ENCODE measurements at regions not wholly inside any gene's neighbourhood (a gene's known extent, or its start where the extent isn't known, plus 50 kb on each side); places are given as distances from the start of the nearest gene placed in this dataset.

DNA sequence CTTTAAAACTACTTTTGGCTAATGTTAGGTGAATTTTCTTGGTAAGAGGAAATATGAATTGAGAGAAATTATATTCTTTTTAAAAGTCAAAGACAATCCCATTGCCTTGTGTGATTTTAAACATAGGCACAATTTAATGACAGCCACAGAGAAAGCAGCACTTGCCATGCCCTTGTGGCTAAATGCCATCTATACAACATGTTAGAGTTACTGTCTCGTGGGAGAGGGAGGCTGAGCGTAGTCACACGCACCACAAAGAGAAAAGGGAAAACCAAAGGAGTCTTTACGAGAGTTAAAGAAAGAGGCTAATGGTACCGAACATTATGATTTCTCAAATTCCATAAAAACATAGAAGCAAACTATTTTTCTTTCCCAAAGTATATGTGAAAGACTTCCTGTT is 537.9 kb downstream of the PTPRC start:
- H3K36me3 ChIP-seq (ENCODE audit: insufficient read depth, low read length), result no peaks in the 10 kb centered on the region
- H3K9me2 ChIP-seq (ENCODE audit: low read depth, low read length), result no peaks in the 10 kb centered on the region
- 0 out of 2 replicates have a peak overlapping the region, but pooled peaks have one; percentile 43 for H2AFZ ChIP-seq (ENCODE audit: low read length)
- no peaks in the 10 kb centered on the region for H4K20me1 ChIP-seq (ENCODE audit: insufficient read depth, low read length)
- no peak for TF ChIP-seq EZH2 (IDR thresholded peaks at IDR 0.05; ENCODE audit: borderline replicate concordance, low read length)
- TF ChIP-seq, protein P1, sequence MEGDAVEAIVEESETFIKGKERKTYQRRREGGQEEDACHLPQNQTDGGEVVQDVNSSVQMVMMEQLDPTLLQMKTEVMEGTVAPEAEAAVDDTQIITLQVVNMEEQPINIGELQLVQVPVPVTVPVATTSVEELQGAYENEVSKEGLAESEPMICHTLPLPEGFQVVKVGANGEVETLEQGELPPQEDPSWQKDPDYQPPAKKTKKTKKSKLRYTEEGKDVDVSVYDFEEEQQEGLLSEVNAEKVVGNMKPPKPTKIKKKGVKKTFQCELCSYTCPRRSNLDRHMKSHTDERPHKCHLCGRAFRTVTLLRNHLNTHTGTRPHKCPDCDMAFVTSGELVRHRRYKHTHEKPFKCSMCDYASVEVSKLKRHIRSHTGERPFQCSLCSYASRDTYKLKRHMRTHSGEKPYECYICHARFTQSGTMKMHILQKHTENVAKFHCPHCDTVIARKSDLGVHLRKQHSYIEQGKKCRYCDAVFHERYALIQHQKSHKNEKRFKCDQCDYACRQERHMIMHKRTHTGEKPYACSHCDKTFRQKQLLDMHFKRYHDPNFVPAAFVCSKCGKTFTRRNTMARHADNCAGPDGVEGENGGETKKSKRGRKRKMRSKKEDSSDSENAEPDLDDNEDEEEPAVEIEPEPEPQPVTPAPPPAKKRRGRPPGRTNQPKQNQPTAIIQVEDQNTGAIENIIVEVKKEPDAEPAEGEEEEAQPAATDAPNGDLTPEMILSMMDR (IDR thresholded peaks at IDR 0.05; ENCODE audit: low read length), result no peak
- H3K27ac ChIP-seq (ENCODE audit: low read depth, low read length, poor library complexity, severe bottlenecking), result no peak overlapping the region
- H3K4me3 ChIP-seq (ENCODE audit: low read depth, low read length, poor library complexity, severe bottlenecking), result no peak overlapping the region
- H3K4me1 ChIP-seq (ENCODE audit: insufficient read depth, low read length, severe bottlenecking), result peaks cover 36% of the 10 kb centered on the region
- no peaks in the 10 kb centered on the region for H3K27me3 ChIP-seq (ENCODE audit: insufficient read depth, low read length)
- no peaks in the 10 kb centered on the region for H3K9me3 ChIP-seq (ENCODE audit: low read length)
- H3K79me2 ChIP-seq (ENCODE audit: insufficient read depth, low read length), result no peaks in the 10 kb centered on the region
- no peak overlapping the region for H3K9ac ChIP-seq (ENCODE audit: low read length)
- no peak overlapping the region for H3K4me2 ChIP-seq (ENCODE audit: low read length)
- H3F3A ChIP-seq (ENCODE audit: insufficient read depth, low read length), result no peaks in the 10 kb centered on the region

DNA sequence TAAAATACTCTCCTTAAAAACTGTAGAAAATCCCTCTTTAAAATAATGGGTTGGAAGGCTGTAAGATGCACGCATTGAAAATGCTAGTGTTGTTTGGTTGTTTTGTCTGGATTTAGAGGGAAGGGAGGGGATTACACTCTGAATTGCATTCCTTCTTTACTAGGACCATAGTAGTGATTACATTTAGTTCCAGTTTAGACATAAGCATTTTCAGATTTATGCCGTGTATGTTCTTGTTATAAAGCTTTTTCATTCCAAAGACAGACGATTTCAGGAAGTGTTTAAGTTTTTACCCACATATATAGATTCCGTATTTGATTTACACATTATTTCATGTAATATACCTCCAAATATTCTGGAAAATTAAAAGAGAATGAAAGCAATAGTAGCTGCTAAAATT is 538.4 kb downstream of the PTPRC start:
- Histone ChIP-seq H3K27ac (ENCODE audit: low read depth, low read length, poor library complexity, severe bottlenecking) (no peak overlapping the region), H3K9ac (ENCODE audit: low read length) (no peak overlapping the region), H3K9me2 (ENCODE audit: low read depth, low read length) (no peaks in the 10 kb centered on the region), H3K4me1 (ENCODE audit: insufficient read depth, low read length, severe bottlenecking) (peaks cover 41% of the 10 kb centered on the region), H3K4me2 (ENCODE audit: low read length) (no peak overlapping the region), H3K79me2 (ENCODE audit: insufficient read depth, low read length) (no peaks in the 10 kb centered on the region), H2AFZ (ENCODE audit: low read length) (no peak overlapping the region), H4K20me1 (ENCODE audit: insufficient read depth, low read length) (no peaks in the 10 kb centered on the region), H3K9me3 (ENCODE audit: low read length) (no peaks in the 10 kb centered on the region), H3K27me3 (ENCODE audit: insufficient read depth, low read length) (no peaks in the 10 kb centered on the region), H3F3A (ENCODE audit: insufficient read depth, low read length) (no peaks in the 10 kb centered on the region), H3K36me3 (ENCODE audit: insufficient read depth, low read length) (no peaks in the 10 kb centered on the region), H3K4me3 (ENCODE audit: low read depth, low read length, poor library complexity, severe bottlenecking) (no peak overlapping the region)
- TF ChIP-seq EZH2 (IDR thresholded peaks at IDR 0.05; ENCODE audit: borderline replicate concordance, low read length), result no peak
- TF ChIP-seq, protein P1 (IDR thresholded peaks at IDR 0.05; ENCODE audit: low read length), result no peak

- Histone ChIP-seq H3K4me1 (ENCODE audit: insufficient read depth, low read length, severe bottlenecking) (peaks cover 39% of the 10 kb centered on the region), H3K79me2 (ENCODE audit: insufficient read depth, low read length) (no peaks in the 10 kb centered on the region), H3K9ac (ENCODE audit: low read length) (no peak overlapping the region), H3K4me3 (ENCODE audit: low read depth, low read length, poor library complexity, severe bottlenecking) (no peak overlapping the region), H3K36me3 (ENCODE audit: insufficient read depth, low read length) (no peaks in the 10 kb centered on the region), H3F3A (ENCODE audit: insufficient read depth, low read length) (no peaks in the 10 kb centered on the region), H3K9me2 (ENCODE audit: low read depth, low read length) (no peaks in the 10 kb centered on the region), H3K9me3 (ENCODE audit: low read length) (no peaks in the 10 kb centered on the region), H4K20me1 (ENCODE audit: insufficient read depth, low read length) (no peaks in the 10 kb centered on the region), H2AFZ (ENCODE audit: low read length) (peak overlapping the region; percentile 20; the same call in 1 of the 2 replicates), H3K27me3 (ENCODE audit: insufficient read depth, low read length) (no peaks in the 10 kb centered on the region), H3K4me2 (ENCODE audit: low read length) (no peak overlapping the region), H3K27ac (ENCODE audit: low read depth, low read length, poor library complexity, severe bottlenecking) (no peak overlapping the region)
- no peak for TF ChIP-seq EZH2 (IDR thresholded peaks at IDR 0.05; ENCODE audit: borderline replicate concordance, low read length)
- TF ChIP-seq, protein P1 (IDR thresholded peaks at IDR 0.05; ENCODE audit: low read length), result no peak
Observed at GRCh38 chr1:199178646-199179045, 539.8 kb downstream of the PTPRC start.

Measured in OCI-LY1 (cell line).